ENCODE measurements at regions not wholly inside any gene's neighbourhood (a gene's known extent, or its start where the extent isn't known, plus 50 kb on each side); places are given as distances from the start of the nearest gene placed in this dataset.

DNA sequence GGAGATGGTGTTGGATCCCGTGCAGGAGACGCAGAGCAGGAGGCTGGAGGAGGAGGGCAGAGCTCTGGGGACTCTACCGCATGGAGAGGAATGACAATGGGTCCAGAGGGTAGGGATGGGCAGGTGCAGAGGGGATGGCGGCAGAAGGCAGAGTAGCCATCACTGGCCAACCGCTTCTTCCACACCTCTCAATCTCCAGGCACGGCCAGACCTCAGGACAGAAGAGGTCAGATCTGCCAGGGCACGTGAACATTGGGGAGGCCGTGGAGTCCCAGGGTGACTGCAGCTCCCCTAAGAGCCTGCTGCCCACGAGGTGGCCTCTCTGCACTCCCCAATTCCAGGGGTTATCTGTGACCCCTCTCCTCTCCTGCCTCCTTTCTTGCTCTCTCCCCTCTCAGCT is 162.7 kb upstream of the HDAC4 start:
- DNase-seq (no peak), ATAC-seq (no peak)
- no peaks in the 10 kb centered on the region for H3K9me3 Mint-ChIP-seq
- no peak overlapping the region for H3K4me3 Mint-ChIP-seq
- 88% methylated on average over 9 of the region's 9 CpGs for WGBS (ENCODE audit: insufficient coverage)
- no peak overlapping the region for H3K4me3 ChIP-seq (ENCODE audit: low read length)
- H3K27ac ChIP-seq (ENCODE audit: low read length): no peak overlapping the region
- intact Hi-C loops (cut with micrococcal nuclease): no loop called here
- H3K27me3 ChIP-seq (ENCODE audit: control insufficient read depth, insufficient read depth, low read length): no peaks in the 10 kb centered on the region
- TF ChIP-seq, protein P1, sequence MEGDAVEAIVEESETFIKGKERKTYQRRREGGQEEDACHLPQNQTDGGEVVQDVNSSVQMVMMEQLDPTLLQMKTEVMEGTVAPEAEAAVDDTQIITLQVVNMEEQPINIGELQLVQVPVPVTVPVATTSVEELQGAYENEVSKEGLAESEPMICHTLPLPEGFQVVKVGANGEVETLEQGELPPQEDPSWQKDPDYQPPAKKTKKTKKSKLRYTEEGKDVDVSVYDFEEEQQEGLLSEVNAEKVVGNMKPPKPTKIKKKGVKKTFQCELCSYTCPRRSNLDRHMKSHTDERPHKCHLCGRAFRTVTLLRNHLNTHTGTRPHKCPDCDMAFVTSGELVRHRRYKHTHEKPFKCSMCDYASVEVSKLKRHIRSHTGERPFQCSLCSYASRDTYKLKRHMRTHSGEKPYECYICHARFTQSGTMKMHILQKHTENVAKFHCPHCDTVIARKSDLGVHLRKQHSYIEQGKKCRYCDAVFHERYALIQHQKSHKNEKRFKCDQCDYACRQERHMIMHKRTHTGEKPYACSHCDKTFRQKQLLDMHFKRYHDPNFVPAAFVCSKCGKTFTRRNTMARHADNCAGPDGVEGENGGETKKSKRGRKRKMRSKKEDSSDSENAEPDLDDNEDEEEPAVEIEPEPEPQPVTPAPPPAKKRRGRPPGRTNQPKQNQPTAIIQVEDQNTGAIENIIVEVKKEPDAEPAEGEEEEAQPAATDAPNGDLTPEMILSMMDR (IDR thresholded peaks at IDR 0.05): no peak
- H3K36me3 Mint-ChIP-seq: no peaks in the 10 kb centered on the region
- no peaks in the 10 kb centered on the region for H3K4me1 Mint-ChIP-seq
- no peak overlapping the region for H3K27ac Mint-ChIP-seq
- H3K9me3 ChIP-seq (ENCODE audit: control insufficient read depth, insufficient read depth, low read length): no peaks in the 10 kb centered on the region
- H3K27me3 Mint-ChIP-seq (ENCODE audit: low read depth in 2 of 2): peaks cover 3 to 5% of the 10 kb centered on the region in 2 donors
- no peaks in the 10 kb centered on the region for H3K4me1 ChIP-seq (ENCODE audit: control insufficient read depth, insufficient read depth, low read length)
- no peaks in the 10 kb centered on the region for H3K36me3 ChIP-seq (ENCODE audit: control insufficient read depth, insufficient read depth, low read length)

DNA sequence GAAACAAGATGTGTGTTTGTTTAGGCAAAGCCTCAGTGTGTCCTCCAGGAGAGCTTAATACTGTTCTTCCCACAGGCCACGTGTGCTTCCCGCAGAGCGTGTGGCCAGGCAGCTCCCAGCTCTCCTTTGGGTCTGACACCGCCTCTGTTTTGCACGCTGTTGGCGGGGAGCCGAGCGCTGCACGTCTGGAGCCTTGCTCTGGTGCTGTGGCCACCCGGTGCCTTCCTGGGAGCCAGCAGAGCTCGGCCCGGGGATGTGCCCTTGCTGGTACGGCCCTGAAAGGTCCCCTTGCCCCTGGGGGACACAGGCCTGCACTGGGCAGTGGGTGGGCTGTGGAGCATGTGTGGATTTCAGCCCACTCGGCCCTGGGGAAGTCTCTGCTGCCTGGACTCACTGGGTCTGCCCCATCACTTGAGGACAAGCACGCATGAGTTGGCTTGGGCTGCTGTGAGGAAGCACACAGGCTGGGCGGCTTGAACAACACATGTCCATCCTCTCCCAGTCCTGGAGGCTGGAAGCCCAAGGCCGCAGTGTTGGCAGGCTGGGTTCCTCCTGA is 160.7 kb upstream of the HDAC4 start:
- WGBS (ENCODE audit: insufficient coverage): 89% methylated on average over 17 of the region's 17 CpGs
- H3K4me3 Mint-ChIP-seq: no peak overlapping the region

DNA sequence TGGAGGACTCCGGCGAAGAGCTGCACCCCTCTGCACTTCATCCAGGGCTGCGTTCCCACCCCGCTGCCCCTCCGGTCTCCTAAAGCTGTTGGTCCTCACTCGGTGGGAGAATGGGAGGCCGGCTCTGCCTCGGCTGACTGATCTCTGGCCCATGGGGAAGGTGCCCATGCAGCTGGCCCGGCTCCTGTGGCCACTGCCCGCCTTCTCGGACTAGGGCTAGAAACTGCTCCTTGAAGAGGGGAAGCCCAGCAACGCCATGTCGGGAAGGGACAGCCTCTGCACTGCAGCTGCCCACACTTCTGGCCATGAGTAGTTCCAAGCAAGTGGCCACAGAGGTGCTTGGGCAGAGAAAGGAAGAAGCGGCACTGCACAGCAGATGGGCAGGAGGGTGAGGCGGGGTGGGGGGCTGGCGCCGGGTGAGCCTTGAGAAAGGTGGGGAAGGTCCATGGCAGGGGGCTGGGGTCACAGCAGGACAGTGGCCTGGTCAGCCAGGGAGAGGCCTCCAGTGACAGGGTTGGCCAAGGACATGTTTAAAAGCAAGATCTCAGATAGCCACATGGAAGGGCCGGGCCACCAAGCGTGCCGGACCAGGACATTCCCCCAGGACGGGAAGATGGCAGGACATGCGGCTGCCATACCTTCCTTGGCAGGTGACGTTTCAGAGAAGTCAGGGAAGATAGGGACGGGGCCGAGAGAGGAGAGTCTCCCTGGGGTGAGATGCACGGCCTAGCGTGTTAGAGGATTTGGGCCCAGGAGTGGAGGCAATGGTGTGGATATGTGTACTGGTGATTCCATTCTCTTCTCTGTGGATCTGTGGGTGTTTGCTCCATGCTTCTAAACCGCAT is 158.8 kb upstream of the HDAC4 start:
- Histone ChIP-seq H3K4me1 (ENCODE audit: control insufficient read depth, insufficient read depth, low read length) (no peaks in the 10 kb centered on the region), H3K4me3 (ENCODE audit: low read length) (no peak overlapping the region), H3K27me3 (ENCODE audit: control insufficient read depth, insufficient read depth, low read length) (no peaks in the 10 kb centered on the region), H3K36me3 (ENCODE audit: control insufficient read depth, insufficient read depth, low read length) (no peaks in the 10 kb centered on the region), H3K9me3 (ENCODE audit: control insufficient read depth, insufficient read depth, low read length) (no peaks in the 10 kb centered on the region), H3K27ac (ENCODE audit: low read length) (no peak overlapping the region)
- 93% methylated on average over 28 of the region's 28 CpGs for WGBS (ENCODE audit: insufficient coverage)
- TF ChIP-seq, protein P1 (IDR thresholded peaks at IDR 0.05): no peak
- no peaks in the 10 kb centered on the region for H3K9me3 Mint-ChIP-seq
- peaks cover 3 to 5% of the 10 kb centered on the region in 2 donors for H3K27me3 Mint-ChIP-seq (ENCODE audit: low read depth in 2 of 2)
- ATAC-seq (no peak), DNase-seq (no peak)
- H3K4me3 Mint-ChIP-seq: no peak overlapping the region
- H3K4me1 Mint-ChIP-seq: no peaks in the 10 kb centered on the region
- H3K27ac Mint-ChIP-seq: no peak overlapping the region
- no peaks in the 10 kb centered on the region for H3K36me3 Mint-ChIP-seq
- intact Hi-C loops (cut with micrococcal nuclease): no loop called here

More for the DNA sequence above, 160.7 kb upstream of the HDAC4 start:
- Histone ChIP-seq H3K4me3 (ENCODE audit: low read length) (no peak overlapping the region), H3K27me3 (ENCODE audit: control insufficient read depth, insufficient read depth, low read length) (no peaks in the 10 kb centered on the region), H3K9me3 (ENCODE audit: control insufficient read depth, insufficient read depth, low read length) (no peaks in the 10 kb centered on the region), H3K36me3 (ENCODE audit: control insufficient read depth, insufficient read depth, low read length) (no peaks in the 10 kb centered on the region), H3K27ac (ENCODE audit: low read length) (no peak overlapping the region), H3K4me1 (ENCODE audit: control insufficient read depth, insufficient read depth, low read length) (no peaks in the 10 kb centered on the region)
- ATAC-seq (no peak), DNase-seq (no peak)
- no peaks in the 10 kb centered on the region for H3K4me1 Mint-ChIP-seq
- intact Hi-C loops (cut with micrococcal nuclease): no loop called here
- no peaks in the 10 kb centered on the region for H3K9me3 Mint-ChIP-seq
- H3K27me3 Mint-ChIP-seq (ENCODE audit: low read depth in 2 of 2): peaks cover 3 to 5% of the 10 kb centered on the region in 2 donors
- H3K27ac Mint-ChIP-seq: no peak overlapping the region
- H3K36me3 Mint-ChIP-seq: no peaks in the 10 kb centered on the region
- TF ChIP-seq, protein P1 (IDR thresholded peaks at IDR 0.05): no peak
